SK-N-SH (cell line): ENCODE measurements at regions not wholly inside any gene's neighbourhood (a gene's known extent, or its start where the extent isn't known, plus 50 kb on each side); places are given as distances from the start of the nearest gene placed in this dataset.

Experiments
- CTCF ChIA-PET: fragments of 300-600, 350-600 bp; formaldehyde crosslinking; extraction: SDS; loops from one replicate; lab custom pipeline; 2021; lab: Yijun Ruan, JAX
- POLR2A ChIA-PET: fragments of 350-600 bp; sonication (Branson Sonifier 250); formaldehyde crosslinking; extraction: SDS; loops from one replicate; lab custom pipeline; 2020; ENCODE audit warnings: antibody characterized with exemption, inconsistent platforms; lab: Yijun Ruan, JAX
- DNase-seq: peaks from one replicate; pipeline ENCODE4 v3.0.0; 2012
- H2AFZ ChIP-seq: fragments of 200-600 bp; sonication (generic); 2 replicates; pipeline ENCODE4 v1.8.1; 2016; ENCODE audit warnings: antibody characterized with exemption, mild to moderate bottlenecking, low read depth
- H3F3A ChIP-seq: fragments of 200-600 bp; sonication (generic); replicated peaks from 2 replicates; pipeline ENCODE3; 2016; ENCODE audit warnings: antibody characterized with exemption, mild to moderate bottlenecking; ENCODE audit not compliant: insufficient read depth
- H3K27ac ChIP-seq, 2 experiments: fragments of 200-500 bp in 1 of 2; fragments of 200-600 bp in 1 of 2; sonication (Bioruptor generic) in 1 of 2; sonication (generic), shearing (Covaris generic) in 1 of 2; 2 replicates each; pipeline versions ENCODE4 v1.5.1 to v1.6.1; 2014 to 2016; ENCODE audit warnings: low read depth in 2 of 2, inconsistent platforms in 1 of 2, low read length in 1 of 2, mild to moderate bottlenecking in 1 of 2, mixed read lengths in 1 of 2
- H3K27me3 ChIP-seq: fragments of 200-600 bp; sonication (generic), shearing (Covaris generic); 2 replicates; pipeline ENCODE4 v1.6.1; 2016; ENCODE audit warnings: mixed run types; ENCODE audit not compliant: insufficient read depth
- H3K36me3 ChIP-seq, 2 experiments: fragments of 200-500 bp in 1 of 2; fragments of 200-600 bp in 1 of 2; sonication (Bioruptor generic) in 1 of 2; sonication (generic) in 1 of 2; replicated peaks in 1 of 2; 2 replicates each; pipeline versions ENCODE3 to v1.5.1; 2014 to 2016; ENCODE audit warnings: low read length in 1 of 2, mild to moderate bottlenecking in 1 of 2; ENCODE audit not compliant: insufficient read depth in 2 of 2, control insufficient read depth in 1 of 2
- H3K4me1 ChIP-seq, 2 experiments: fragments of 200-500 bp in 1 of 2; fragments of 200-600 bp in 1 of 2; sonication (Bioruptor generic) in 1 of 2; sonication (generic), shearing (Covaris generic) in 1 of 2; 2 replicates each; pipeline versions ENCODE4 v1.5.1 to v1.6.1; 2014 to 2016; ENCODE audit warnings: low read depth in 1 of 2, low read length in 1 of 2, mixed run types in 1 of 2; ENCODE audit not compliant: insufficient read depth in 2 of 2, control insufficient read depth in 1 of 2
- H3K4me2 ChIP-seq: fragments of 200-600 bp; sonication (generic), shearing (Covaris generic); 2 replicates; pipeline ENCODE4 v1.6.1; 2017; ENCODE audit warnings: mixed run types
- H3K4me3 ChIP-seq, 2 experiments: fragments of 200-500 bp in 1 of 2; fragments of 200-600 bp in 1 of 2; sonication (Bioruptor generic) in 1 of 2; sonication (generic), shearing (Covaris generic) in 1 of 2; 2 replicates each; pipeline versions ENCODE4 v1.5.1 to v1.8.1; 2014 to 2016; ENCODE audit warnings: low read depth in 2 of 2, inconsistent platforms in 1 of 2, low read length in 1 of 2, mild to moderate bottlenecking in 1 of 2, mixed read lengths in 1 of 2, moderate library complexity in 1 of 2
- H3K79me2 ChIP-seq: fragments of 200-600 bp; sonication (generic); 2 replicates; pipeline ENCODE4 v1.8.1; 2017; ENCODE audit warnings: mild to moderate bottlenecking; ENCODE audit not compliant: insufficient read depth
- H3K9ac ChIP-seq: fragments of 200-600 bp; sonication (generic); 2 replicates; pipeline ENCODE4 v1.6.1; 2017; ENCODE audit warnings: mixed run types
- H3K9me2 ChIP-seq: fragments of 200-600 bp; sonication (generic); 2 replicates; pipeline ENCODE4 v1.6.1; 2017; ENCODE audit warnings: mixed run types
- H3K9me3 ChIP-seq: fragments of 200-600 bp; sonication (generic); 2 replicates; pipeline ENCODE4 v1.6.1; 2017; ENCODE audit warnings: mixed run types, mild to moderate bottlenecking, moderate library complexity
- H4K20me1 ChIP-seq: fragments of 200-600 bp; sonication (generic); 2 replicates; pipeline ENCODE4 v1.6.1; 2017; ENCODE audit warnings: mild to moderate bottlenecking, mixed run types; ENCODE audit not compliant: insufficient read depth
- ELF1 ChIP-seq: IDR thresholded peaks from 2 replicates; pipeline ENCODE4 v1.4.0; 2012
- EP300 ChIP-seq, 2 experiments: IDR thresholded peaks; 2 replicates each; pipeline versions ENCODE4 v1.4.0 to v1.6.1; 2012; ENCODE audit warnings: borderline replicate concordance in 1 of 2, low read depth in 1 of 2, low read length in 1 of 2
- FOXJ3 ChIP-seq: sonication (generic); formaldehyde crosslinking; IDR thresholded peaks from 2 replicates; pipeline ENCODE4 v1.5.1; 2020; ENCODE audit warnings: mild to moderate bottlenecking, missing genetic modification reagents
- GABPA ChIP-seq: IDR thresholded peaks from 2 replicates; pipeline ENCODE4 v1.4.0; 2012; ENCODE audit warnings: low read depth, mild to moderate bottlenecking
- GATA2 ChIP-seq: sonication (generic); formaldehyde crosslinking; IDR thresholded peaks from 2 replicates; pipeline ENCODE4 v1.5.0; 2020; ENCODE audit warnings: mild to moderate bottlenecking, missing genetic modification reagents
- MAX ChIP-seq: IDR thresholded peaks from 2 replicates; pipeline ENCODE4 v1.4.0; 2012; ENCODE audit warnings: low read depth
- MEF2A ChIP-seq: IDR thresholded peaks from 2 replicates; pipeline ENCODE4 v1.4.0; 2012; ENCODE audit warnings: low read depth, borderline replicate concordance
- NFIC ChIP-seq: IDR thresholded peaks from 2 replicates; pipeline ENCODE4 v1.4.0; 2012; ENCODE audit warnings: borderline replicate concordance
- NRF1 ChIP-seq: IDR thresholded peaks from 2 replicates; pipeline ENCODE4 v1.6.1; 2012; ENCODE audit warnings: low read depth, mild to moderate bottlenecking, low read length
- PBX3 ChIP-seq: IDR thresholded peaks from 2 replicates; pipeline ENCODE4; 2012
- POLR2AphosphoS5 ChIP-seq: IDR thresholded peaks from 2 replicates; pipeline ENCODE4 v1.6.1; 2012; ENCODE audit warnings: low read depth, low read length
- SIN3A ChIP-seq: IDR thresholded peaks from 2 replicates; pipeline ENCODE4 v1.6.1; 2012; ENCODE audit warnings: low read depth, mild to moderate bottlenecking, low read length, moderate library complexity, borderline replicate concordance
- SMC3 ChIP-seq: IDR thresholded peaks from 2 replicates; pipeline ENCODE4 v1.6.1; 2012; ENCODE audit warnings: low read depth, low read length, improper control_type of control experiment
- TAF1 ChIP-seq: IDR thresholded peaks from 2 replicates; pipeline ENCODE4 v1.6.1; 2012; ENCODE audit warnings: low read depth, mild to moderate bottlenecking, low read length, moderate library complexity, borderline replicate concordance
- USF2 ChIP-seq: fragments of 150-350 bp; IDR thresholded peaks from 2 replicates; pipeline ENCODE4 v1.6.1; 2017; ENCODE audit warnings: antibody characterized with exemption, low read length, low read depth, borderline replicate concordance
- WGBS: methylation state at CpG from one replicate; pipeline ENCODE4 v1.1.6; 2017; ENCODE audit warnings: low lambda C conversion rate; 5-methylcytosine and 5-hydroxymethylcytosine counted together
- TF ChIP-seq, protein P1 (sequence below): IDR thresholded peaks from 2 replicates; pipeline ENCODE4 v1.6.1; 2012; ENCODE audit warnings: mild to moderate bottlenecking, low read depth, low read length, moderate library complexity
- TF ChIP-seq, protein P2 (sequence below): IDR thresholded peaks from 2 replicates; pipeline ENCODE4 v1.4.0; 2012; ENCODE audit warnings: low read depth, borderline replicate concordance

GRCh38 chr10:123480845-123481244 is 185.3 kb upstream of the GPR26 start:
- H3K4me3 ChIP-seq, result no peak overlapping the region
- no peaks in the 10 kb centered on the region for H3K9me3 ChIP-seq
- H3K4me1 ChIP-seq, result no peaks in the 10 kb centered on the region
- ChIA-PET POLR2A (no interaction called here), CTCF (no interaction called here)
- no peaks in the 10 kb centered on the region for H3K9me2 ChIP-seq
- H3K4me2 ChIP-seq, result no peak overlapping the region
- H3K36me3 ChIP-seq, result no peaks in the 10 kb centered on the region
- H3K27ac ChIP-seq, result no peak overlapping the region
- no peak for DNase-seq
- no peaks in the 10 kb centered on the region for H3F3A ChIP-seq
- no peaks in the 10 kb centered on the region for H3K27me3 ChIP-seq
- TF ChIP-seq SMC3, result no peak
- TF ChIP-seq GABPA, result no peak
- TF ChIP-seq NRF1, result no peak
- TF ChIP-seq EP300 (IDR thresholded peaks at IDR 0.05; ENCODE audit: borderline replicate concordance in 1 of 2, low read depth in 1 of 2, low read length in 1 of 2), result no peak
- TF ChIP-seq, protein P1, sequence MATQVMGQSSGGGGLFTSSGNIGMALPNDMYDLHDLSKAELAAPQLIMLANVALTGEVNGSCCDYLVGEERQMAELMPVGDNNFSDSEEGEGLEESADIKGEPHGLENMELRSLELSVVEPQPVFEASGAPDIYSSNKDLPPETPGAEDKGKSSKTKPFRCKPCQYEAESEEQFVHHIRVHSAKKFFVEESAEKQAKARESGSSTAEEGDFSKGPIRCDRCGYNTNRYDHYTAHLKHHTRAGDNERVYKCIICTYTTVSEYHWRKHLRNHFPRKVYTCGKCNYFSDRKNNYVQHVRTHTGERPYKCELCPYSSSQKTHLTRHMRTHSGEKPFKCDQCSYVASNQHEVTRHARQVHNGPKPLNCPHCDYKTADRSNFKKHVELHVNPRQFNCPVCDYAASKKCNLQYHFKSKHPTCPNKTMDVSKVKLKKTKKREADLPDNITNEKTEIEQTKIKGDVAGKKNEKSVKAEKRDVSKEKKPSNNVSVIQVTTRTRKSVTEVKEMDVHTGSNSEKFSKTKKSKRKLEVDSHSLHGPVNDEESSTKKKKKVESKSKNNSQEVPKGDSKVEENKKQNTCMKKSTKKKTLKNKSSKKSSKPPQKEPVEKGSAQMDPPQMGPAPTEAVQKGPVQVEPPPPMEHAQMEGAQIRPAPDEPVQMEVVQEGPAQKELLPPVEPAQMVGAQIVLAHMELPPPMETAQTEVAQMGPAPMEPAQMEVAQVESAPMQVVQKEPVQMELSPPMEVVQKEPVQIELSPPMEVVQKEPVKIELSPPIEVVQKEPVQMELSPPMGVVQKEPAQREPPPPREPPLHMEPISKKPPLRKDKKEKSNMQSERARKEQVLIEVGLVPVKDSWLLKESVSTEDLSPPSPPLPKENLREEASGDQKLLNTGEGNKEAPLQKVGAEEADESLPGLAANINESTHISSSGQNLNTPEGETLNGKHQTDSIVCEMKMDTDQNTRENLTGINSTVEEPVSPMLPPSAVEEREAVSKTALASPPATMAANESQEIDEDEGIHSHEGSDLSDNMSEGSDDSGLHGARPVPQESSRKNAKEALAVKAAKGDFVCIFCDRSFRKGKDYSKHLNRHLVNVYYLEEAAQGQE, result no peak
- no peak for TF ChIP-seq SIN3A
- TF ChIP-seq, protein P2, sequence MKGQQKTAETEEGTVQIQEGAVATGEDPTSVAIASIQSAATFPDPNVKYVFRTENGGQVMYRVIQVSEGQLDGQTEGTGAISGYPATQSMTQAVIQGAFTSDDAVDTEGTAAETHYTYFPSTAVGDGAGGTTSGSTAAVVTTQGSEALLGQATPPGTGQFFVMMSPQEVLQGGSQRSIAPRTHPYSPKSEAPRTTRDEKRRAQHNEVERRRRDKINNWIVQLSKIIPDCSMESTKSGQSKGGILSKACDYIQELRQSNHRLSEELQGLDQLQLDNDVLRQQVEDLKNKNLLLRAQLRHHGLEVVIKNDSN, result no peak
- no peak for TF ChIP-seq FOXJ3 (CRISPR knock-in tag)
- TF ChIP-seq ELF1, result no peak
- TF ChIP-seq TAF1, result no peak
- no peak for TF ChIP-seq POLR2AphosphoS5
- no peak for TF ChIP-seq MAX
- TF ChIP-seq GATA2 (CRISPR knock-in tag), result no peak
- TF ChIP-seq MEF2A, result no peak
- TF ChIP-seq USF2, result no peak
- TF ChIP-seq PBX3, result no peak
- TF ChIP-seq NFIC, result no peak
- no peaks in the 10 kb centered on the region for H4K20me1 ChIP-seq
- no peak overlapping the region for H3K9ac ChIP-seq
- no peaks in the 10 kb centered on the region for H3K79me2 ChIP-seq
- no peak overlapping the region for H2AFZ ChIP-seq
- WGBS, result 57% methylated on average over 8 of the region's 9 CpGs
